RCC 7860 (cell line): ENCODE measurements at regions not wholly inside any gene's neighbourhood (a gene's known extent, or its start where the extent isn't known, plus 50 kb on each side); places are given as distances from the start of the nearest gene placed in this dataset.
"Not testable (repeated sequence)": the region's sequence is repeated elsewhere in the genome, so short reads cannot be mapped to it uniquely, and the experiment has no call there.

Experiments used
- DNase-seq: peaks from one replicate; pipeline ENCODE4 v3.0.0-alpha.2; 2015; ENCODE audit warnings: low spot score
- FAIRE-seq: peaks from 2 replicates; lab custom pipeline; 2012; peaks lifted over from hg19 to GRCh38; lab: Jason Lieb, UNC

DNA sequence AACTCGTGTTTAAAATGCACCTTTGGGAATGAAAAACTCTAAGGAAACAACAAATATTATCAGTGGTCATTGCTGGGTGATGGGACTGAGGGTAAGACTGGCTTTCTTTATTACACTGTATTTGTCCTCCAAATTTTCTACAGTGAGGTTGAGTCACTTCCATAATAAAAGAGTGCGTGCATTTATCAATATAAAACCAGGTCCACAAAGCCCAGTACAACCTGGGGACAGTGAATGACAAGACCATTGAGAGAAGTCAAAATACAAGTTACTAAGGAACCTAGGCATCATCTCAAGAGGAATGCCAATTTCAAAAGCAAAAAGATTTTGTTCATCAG, 76.4 kb downstream of the MAGED4 start:
- no peak for FAIRE-seq

DNA sequence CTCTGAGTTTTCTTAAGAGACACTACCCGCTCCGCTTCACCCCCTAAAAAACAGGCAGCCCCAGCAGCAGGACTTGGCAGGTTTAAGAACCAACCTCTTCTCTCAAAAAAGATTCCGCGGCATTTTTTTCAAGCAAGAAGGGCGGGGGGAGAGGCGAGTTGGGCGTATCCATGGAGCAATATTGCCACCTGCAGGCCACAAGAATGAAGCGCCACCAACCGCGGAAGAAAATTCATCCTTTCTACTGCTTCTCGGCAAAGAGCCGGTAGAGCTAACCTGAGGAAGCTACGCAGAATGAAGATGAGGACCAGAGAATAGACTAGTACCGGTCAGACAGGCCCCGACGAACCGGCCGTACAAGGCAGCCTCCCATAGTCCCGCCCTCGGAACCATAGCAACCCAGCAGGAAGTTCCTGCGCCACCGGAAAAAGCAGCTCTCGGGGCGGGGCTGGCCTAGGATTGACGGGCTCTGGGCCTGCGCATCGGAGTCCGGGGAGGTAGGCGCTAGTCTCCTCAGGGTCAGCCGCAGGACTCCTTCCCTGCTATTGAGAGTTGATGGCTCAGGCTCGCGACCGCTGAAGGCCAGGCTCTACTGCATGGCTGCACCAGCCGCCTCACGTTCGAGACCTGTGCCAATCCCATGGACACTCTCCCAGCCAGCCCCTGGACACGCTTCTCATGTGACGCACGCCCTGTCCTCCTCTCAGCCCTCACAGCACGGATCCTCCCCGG, 76.9 kb downstream of the MAGED4 start:
- FAIRE-seq (no peak), DNase-seq (peak; percentile 74)

More for the DNA sequence above, 76.4 kb downstream of the MAGED4 start:
- DNase-seq, result no peak

DNA sequence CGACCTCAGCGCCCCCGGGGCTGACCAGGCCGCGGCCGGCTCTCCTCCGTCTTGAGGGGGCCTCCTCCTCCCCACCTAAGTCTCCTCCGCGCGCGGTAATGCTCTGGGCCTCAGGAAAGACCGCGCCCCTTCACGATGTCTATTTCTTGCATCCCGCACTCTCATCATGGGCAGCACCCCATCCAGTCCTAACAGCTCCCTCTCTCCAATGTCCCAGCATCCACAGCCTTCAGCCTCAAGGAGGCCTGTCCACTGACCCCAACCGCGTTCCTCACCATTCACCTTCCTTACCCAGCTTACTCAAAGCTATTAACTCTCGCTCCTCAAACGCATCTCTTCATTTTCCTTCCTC, 77.5 kb downstream of the MAGED4 start:
- DNase-seq, result no peak
- FAIRE-seq, result no peak

- FAIRE-seq, result no peak
- DNase-seq, result no peak
Observed at GRCh38 chrX:52263417-52263816, 78.7 kb downstream of the MAGED4 start.

DNA sequence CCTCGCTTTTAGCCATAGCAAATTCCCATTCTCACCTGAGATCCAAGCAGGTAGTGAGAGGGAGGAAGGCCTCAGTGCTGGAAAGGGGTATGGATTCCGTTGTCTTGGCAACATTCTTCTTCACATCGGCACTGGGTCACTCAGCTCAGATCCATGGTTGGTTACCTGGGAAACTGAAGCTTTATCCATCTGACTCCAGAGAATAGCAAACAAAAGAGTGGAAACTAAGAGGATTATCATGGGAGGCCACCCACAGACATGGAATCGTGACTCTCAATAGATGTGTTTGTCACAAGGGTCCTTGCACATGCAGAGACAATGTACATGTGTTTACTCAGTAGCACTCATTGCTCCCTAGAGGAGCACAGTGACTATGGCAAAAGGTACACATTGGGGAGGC, 81.0 kb downstream of the MAGED4 start:
- no peak for DNase-seq
- no peak for FAIRE-seq

GRCh38 chrX:52268502-52268901, 83.8 kb downstream of the MAGED4 start:
- FAIRE-seq, result not testable (repeated sequence)

GRCh38 chrX:52270453-52271116, 85.9 kb downstream of the MAGED4 start:
- DNase-seq, result no peak
- FAIRE-seq, result no peak

More at GRCh38 chrX:52268502-52268901, 83.8 kb downstream of the MAGED4 start:
- DNase-seq, result not testable (repeated sequence)

DNA sequence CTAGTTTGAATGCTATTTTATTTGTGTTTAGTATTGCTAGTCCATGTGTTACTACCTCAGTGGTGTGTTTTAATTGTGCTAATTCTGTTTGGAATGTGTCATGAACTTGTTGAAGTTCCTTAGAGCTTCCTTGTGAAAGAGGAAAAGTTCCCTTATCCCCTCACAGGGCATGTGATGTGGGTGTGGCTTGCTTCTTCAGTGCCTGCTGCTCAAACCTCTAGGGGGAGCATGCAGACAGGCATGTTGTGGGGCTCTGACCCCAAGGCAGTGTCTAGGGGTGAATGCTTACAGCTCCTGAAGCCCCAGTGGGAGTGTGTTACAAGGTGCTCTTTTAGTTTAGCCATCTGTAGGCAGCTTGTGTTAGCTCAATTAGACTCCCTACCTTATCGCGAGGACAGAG, 86.5 kb downstream of the MAGED4 start:
- no peak for DNase-seq
- FAIRE-seq, result no peak

DNA sequence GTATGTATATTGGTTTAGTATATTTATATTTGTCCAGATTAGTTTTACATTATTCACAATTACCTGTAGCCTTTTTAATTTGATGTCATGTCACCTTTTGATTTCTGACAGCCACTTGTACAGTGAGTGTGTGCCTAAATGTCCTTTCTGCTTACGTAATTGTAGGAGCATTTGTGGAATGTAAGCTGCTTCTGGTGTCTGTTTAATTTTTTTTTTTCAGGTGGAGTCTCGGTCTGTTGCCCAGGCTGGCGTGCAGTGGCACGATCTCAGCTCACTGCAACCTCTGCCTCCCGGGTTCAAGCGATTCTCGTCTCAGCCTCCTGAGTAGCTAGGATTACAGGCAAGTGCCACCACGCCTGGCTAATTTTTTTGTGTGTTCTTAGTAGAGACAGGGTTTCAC, 91.2 kb upstream of the XAGE2 start:
- peak; percentile 42 for DNase-seq

GRCh38 chrX:52280812-52281211, 88.0 kb upstream of the XAGE2 start:
- DNase-seq (no peak), FAIRE-seq (no peak)

More for the DNA sequence above, 91.2 kb upstream of the XAGE2 start:
- peak; percentile 81 for FAIRE-seq

DNA sequence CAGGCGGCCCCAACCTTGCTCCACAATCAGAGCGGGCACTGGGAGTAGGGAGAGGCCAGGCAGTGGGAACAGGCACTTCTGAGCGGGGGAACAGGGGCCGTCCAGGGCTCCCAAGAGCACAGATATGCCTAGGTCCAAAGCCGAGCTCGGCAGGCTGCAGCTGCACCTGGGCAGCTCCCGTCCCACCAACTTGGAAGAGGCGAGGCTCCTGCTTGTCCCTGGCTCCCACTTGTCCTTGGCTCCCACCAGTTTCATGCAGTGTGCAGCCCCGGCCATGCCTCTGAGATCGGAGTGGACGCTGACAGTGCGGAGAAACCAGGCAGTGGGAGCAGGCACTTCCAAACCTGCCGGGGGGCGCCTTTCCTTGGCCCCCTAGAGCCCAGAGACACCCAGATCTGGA, 84.0 kb upstream of the XAGE2 start:
- no peak for FAIRE-seq

GRCh38 chrX:52298968-52299367, 69.9 kb upstream of the XAGE2 start:
- FAIRE-seq, DNase-seq: not testable (repeated sequence)

More for the DNA sequence above, 84.0 kb upstream of the XAGE2 start:
- no peak for DNase-seq

DNA sequence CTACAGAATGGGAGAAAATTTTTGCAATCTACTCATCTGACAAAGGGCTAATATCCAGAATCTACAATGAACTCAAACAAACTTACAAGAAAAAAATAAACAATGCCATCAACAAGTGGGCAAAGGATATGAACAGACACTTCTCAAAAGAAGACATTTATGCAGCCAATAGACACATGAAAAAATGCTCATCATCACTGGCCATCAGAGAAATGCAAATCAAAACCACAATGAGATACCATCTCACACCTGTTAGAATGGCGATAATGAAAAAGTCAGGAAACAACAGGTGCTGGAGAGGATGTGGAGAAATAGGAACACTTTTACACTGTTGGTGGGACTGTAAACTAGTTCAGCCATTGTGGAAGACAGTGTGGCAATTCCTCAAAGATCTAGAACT, 60.3 kb upstream of the XAGE2 start:
- not testable (repeated sequence) for DNase-seq, FAIRE-seq
